GM12878 (cell line): ENCODE measurements at regions not wholly inside any gene's neighbourhood (a gene's known extent, or its start where the extent isn't known, plus 50 kb on each side); places are given as distances from the start of the nearest gene placed in this dataset.

Experiments
- ATAC-seq: fragments of 200-7000 bp; cut with Tn5 transposase; 3 replicates; pipeline ENCODE4 v1.9.1; 2020; ENCODE audit warnings: mild to moderate bottlenecking, moderate library complexity
- BruUV-seq: library from RNA; stranded (reverse); fragments of 400-500 nt; replicated peaks from 2 replicates; lab custom pipeline; 2021; lab: Mats Ljungman, UMichigan
- CTCF ChIA-PET: fragments of 300-600 bp; sonication (Branson Sonifier 250); formaldehyde crosslinking; extraction: SDS; loops from one replicate; lab custom pipeline; 2021; ENCODE audit warnings: inconsistent platforms; lab: Yijun Ruan, JAX
- POLR2A ChIA-PET: fragments of 350-600 bp; formaldehyde crosslinking; extraction: SDS; loops from one replicate; lab custom pipeline; 2021; ENCODE audit warnings: inconsistent platforms; lab: Charles Lee
- RAD21 ChIA-PET: fragments of 300-600 bp; sonication (Branson Sonifier 250); formaldehyde crosslinking; loops from one replicate; lab custom pipeline; 2023; ENCODE audit warnings: antibody characterized with exemption; ENCODE audit not compliant: unreplicated experiment; lab: Charles Lee
- SMC1A ChIA-PET: fragments of 300-600 bp; sonication (Branson Sonifier 250); formaldehyde crosslinking; loops from one replicate; lab custom pipeline; 2023; ENCODE audit not compliant: unreplicated experiment, uncharacterized antibody; lab: Charles Lee
- DNase-seq: peaks from one replicate; pipeline ENCODE4 v3.0.0-alpha.2; 2011; ENCODE audit warnings: low read depth, low spot score
- FAIRE-seq: peaks from 3 replicates; lab custom pipeline; 2011; peaks lifted over from hg19 to GRCh38; lab: Jason Lieb, UNC
- H2AFZ ChIP-seq: 2 replicates; pipeline ENCODE4 v1.6.0; 2011; ENCODE audit warnings: low read depth, low read length, control low read depth; ENCODE audit not compliant: control insufficient read depth
- H3K27ac ChIP-seq: 2 replicates; pipeline ENCODE4 v1.5.1; 2011; ENCODE audit warnings: control low read depth; ENCODE audit not compliant: control insufficient read depth, insufficient read depth
- H3K27me3 ChIP-seq, 2 experiments: replicated peaks in 1 of 2; 2 replicates each; pipeline versions ENCODE4 v1.6.0 to v1.6.1; 2011; ENCODE audit warnings: low read length in 1 of 2; ENCODE audit not compliant: control insufficient read depth in 2 of 2, insufficient read depth in 2 of 2
- H3K36me3 ChIP-seq, 2 experiments: 2 replicates each; pipeline ENCODE4 v1.5.1; 2011; ENCODE audit warnings: low read length in 1 of 2; ENCODE audit not compliant: control insufficient read depth in 2 of 2, insufficient read depth in 2 of 2
- H3K4me1 ChIP-seq: 2 replicates; pipeline ENCODE4 v1.6.1; 2011; ENCODE audit warnings: mild to moderate bottlenecking, low read length, moderate library complexity, mixed read lengths; ENCODE audit not compliant: control insufficient read depth, insufficient read depth
- H3K4me2 ChIP-seq: 2 replicates; pipeline ENCODE4 v1.6.0; 2011; ENCODE audit warnings: control low read depth; ENCODE audit not compliant: control insufficient read depth, insufficient read depth
- H3K4me3 ChIP-seq: fragments of 200-600 bp; sonication (generic); 2 replicates; pipeline ENCODE4 v1.5.1; 2016
- H3K79me2 ChIP-seq: 2 replicates; pipeline ENCODE4 v1.6.0; 2011; ENCODE audit warnings: low read length; ENCODE audit not compliant: control insufficient read depth, insufficient read depth
- H3K9ac ChIP-seq: 2 replicates; pipeline ENCODE4 v1.8.0; 2011; ENCODE audit warnings: low read length, control low read depth, mixed read lengths; ENCODE audit not compliant: control insufficient read depth, insufficient read depth
- H3K9me3 ChIP-seq: replicated peaks from 3 replicates; pipeline ENCODE4 v1.5.1; 2011; ENCODE audit warnings: mild to moderate bottlenecking, low read length; ENCODE audit not compliant: control insufficient read depth, insufficient read depth
- H4K20me1 ChIP-seq: 2 replicates; pipeline ENCODE4 v1.6.0; 2011; ENCODE audit not compliant: control insufficient read depth, insufficient read depth
- CBFB ChIP-seq: IDR thresholded peaks from 2 replicates; pipeline ENCODE4 v1.6.1; 2016; ENCODE audit warnings: antibody characterized with exemption, low read depth
- HDGF ChIP-seq: fragments of 450-650 bp; IDR thresholded peaks from 2 replicates; pipeline ENCODE4 v1.6.1; 2016; ENCODE audit warnings: antibody characterized with exemption
- HSF1 ChIP-seq: fragments of 150-350 bp; IDR thresholded peaks from 2 replicates; pipeline ENCODE4 v1.6.1; 2014; ENCODE audit warnings: mild to moderate bottlenecking, low read depth, low read length
- KDM1A ChIP-seq: fragments of 200-600 bp; sonication (generic); IDR thresholded peaks from 2 replicates; pipeline ENCODE4 v1.6.1; 2016; ENCODE audit warnings: borderline replicate concordance
- NR2C1 ChIP-seq: fragments of 450-650 bp; IDR thresholded peaks from 2 replicates; pipeline ENCODE4 v1.6.1; 2017; ENCODE audit warnings: antibody characterized with exemption, mild to moderate bottlenecking, moderate library complexity
- PBX3 ChIP-seq: IDR thresholded peaks from 2 replicates; pipeline ENCODE4 v1.6.1; 2011; ENCODE audit warnings: mild to moderate bottlenecking, low read depth, low read length, moderate library complexity; ENCODE audit not compliant: insufficient replicate concordance
- RCOR1 ChIP-seq: conservative IDR thresholded peaks from 2 replicates; pipeline ENCODE4 v1.6.1; 2012; ENCODE audit warnings: low read depth, low read length, improper control_type of control experiment
- SPI1 ChIP-seq: IDR thresholded peaks from 2 replicates; pipeline ENCODE4 v1.6.1; 2011; ENCODE audit warnings: low read depth, mild to moderate bottlenecking, low read length, moderate library complexity, borderline replicate concordance; ENCODE audit not compliant: insufficient read depth
- SREBF2 ChIP-seq: IDR thresholded peaks from 2 replicates; pipeline ENCODE4 v1.6.1; 2012; ENCODE audit warnings: mild to moderate bottlenecking, low read length
- USF2 ChIP-seq: IDR thresholded peaks from 2 replicates; pipeline ENCODE4 v1.6.1; 2011; ENCODE audit warnings: low read depth, low read length, improper control_type of control experiment, borderline replicate concordance
- ZBED1 ChIP-seq: IDR thresholded peaks from 2 replicates; pipeline ENCODE4 v1.6.1; 2016; ENCODE audit warnings: borderline replicate concordance
- ZSCAN29 ChIP-seq: fragments of 450-650 bp; IDR thresholded peaks from 2 replicates; pipeline ENCODE4 v1.6.1; 2017; ENCODE audit warnings: mild to moderate bottlenecking, moderate library complexity
- WGBS: methylation state at CpG from one replicate; pipeline ENCODE4 v1.1.6; 2016; ENCODE audit warnings: low lambda C conversion rate; ENCODE audit not compliant: insufficient replicate concordance, insufficient coverage; ENCODE audit errors: missing lambda C conversion rate; 5-methylcytosine and 5-hydroxymethylcytosine counted together
- in situ Hi-C: fragments of 300-500 bp; cut with MboI; formaldehyde crosslinking; loops from 9 replicates; pipeline ENCODE4 v1.14.3; 2018; ENCODE audit warnings: mixed read lengths
- intact Hi-C: fragments of 100-400 bp; cut with micrococcal nuclease; formaldehyde crosslinking; loops from one replicate; pipeline ENCODE4 v1.14.2; 2022; ENCODE audit not compliant: unreplicated experiment

- no peak overlapping the region for H3K4me2 ChIP-seq
- H3K4me1 ChIP-seq: no peaks in the 10 kb centered on the region
- intact Hi-C loops: no loop called here
- POLR2A ChIA-PET: no interaction called here
- DNase-seq (no peak), ATAC-seq (no peak), FAIRE-seq (no peak)
- WGBS: 37% methylated on average over 2 of the region's 2 CpGs
- no peaks in the 10 kb centered on the region for H3K79me2 ChIP-seq
- H3K9ac ChIP-seq: no peak overlapping the region
- no peaks in the 10 kb centered on the region for H3K27me3 ChIP-seq
- in situ Hi-C loops: no loop called here
- RAD21 ChIA-PET: no interaction called here
- H3K36me3 ChIP-seq: no peaks in the 10 kb centered on the region
- TF ChIP-seq PBX3 (no peak), HDGF (no peak), RCOR1 (no peak), NR2C1 (no peak), CBFB (no peak), SREBF2 (no peak), SPI1 (no peak), HSF1 (no peak), USF2 (no peak), ZBED1 (no peak), ZSCAN29 (no peak), KDM1A (no peak)
- no peaks in the 10 kb centered on the region for H3K9me3 ChIP-seq
- CTCF ChIA-PET: no interaction called here
- no TSS peak for BruUV-seq
- no peaks in the 10 kb centered on the region for H4K20me1 ChIP-seq
- no peak overlapping the region for H3K27ac ChIP-seq
- no peak overlapping the region for H2AFZ ChIP-seq
- SMC1A ChIA-PET: interaction anchor here (0.6 to 1.9 kb wide), 5 partner anchors 24 to 330 kb away, joined by 3 to 4 read pairs (median 4); no protein-coding TSS in a partner anchor
- H3K4me3 ChIP-seq: no peak overlapping the region
Observed at GRCh38 chr1:168966636-168967035, 139.9 kb upstream of the ATP1B1 start.
